ENCODE measurements at regions not wholly inside any gene's neighbourhood (a gene's known extent, or its start where the extent isn't known, plus 50 kb on each side); places are given as distances from the start of the nearest gene placed in this dataset.

GRCh38 chr14:101066826-101067510, 163.4 kb upstream of the RTL1 start:
- DNase-seq (ENCODE audit: low read depth): no peak

DNA sequence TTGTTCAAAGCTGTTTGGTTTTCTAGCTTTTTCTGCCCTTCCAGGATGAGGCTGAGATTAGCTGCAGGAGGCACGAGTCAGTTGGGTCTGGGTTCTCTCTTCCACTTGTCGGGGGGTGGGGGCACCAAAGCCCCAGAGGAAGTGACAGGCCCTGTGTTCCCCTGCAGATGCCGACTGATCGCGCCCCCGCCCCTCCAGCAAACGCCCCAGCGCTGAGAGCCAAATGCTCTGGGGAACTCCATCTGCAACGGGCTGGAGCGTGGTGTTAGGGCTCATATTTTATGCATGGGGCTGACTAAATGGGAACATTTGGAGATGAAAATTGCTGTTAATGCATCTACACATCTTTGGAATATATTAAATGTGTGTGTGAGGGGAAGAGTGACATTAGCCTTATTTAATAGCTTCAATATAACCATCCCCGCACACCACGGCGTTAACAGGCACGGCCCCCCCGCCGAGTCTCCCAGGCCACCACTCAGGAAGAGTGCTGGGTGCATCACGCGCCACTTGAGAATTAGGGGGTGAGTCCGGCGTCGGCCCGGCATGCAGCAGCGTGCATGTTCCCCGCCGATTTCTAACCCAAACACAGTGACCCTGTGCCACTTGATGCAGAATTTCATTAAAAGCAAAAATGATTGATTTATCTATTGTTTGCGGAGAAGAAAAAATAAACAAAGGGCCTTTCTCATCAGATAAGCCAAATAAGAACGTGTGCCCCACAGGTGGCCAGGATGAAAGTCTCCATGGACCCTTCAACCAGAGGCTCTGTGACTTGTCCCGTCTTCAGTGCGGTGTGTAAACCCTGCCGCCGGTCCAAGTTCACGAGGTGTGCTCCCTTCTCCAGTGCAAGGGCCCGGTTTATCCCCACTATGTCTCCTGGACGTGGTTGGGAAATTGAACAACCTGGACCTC, 165.0 kb upstream of the RTL1 start:
- no peak for DNase-seq (ENCODE audit: low read depth)

DNA sequence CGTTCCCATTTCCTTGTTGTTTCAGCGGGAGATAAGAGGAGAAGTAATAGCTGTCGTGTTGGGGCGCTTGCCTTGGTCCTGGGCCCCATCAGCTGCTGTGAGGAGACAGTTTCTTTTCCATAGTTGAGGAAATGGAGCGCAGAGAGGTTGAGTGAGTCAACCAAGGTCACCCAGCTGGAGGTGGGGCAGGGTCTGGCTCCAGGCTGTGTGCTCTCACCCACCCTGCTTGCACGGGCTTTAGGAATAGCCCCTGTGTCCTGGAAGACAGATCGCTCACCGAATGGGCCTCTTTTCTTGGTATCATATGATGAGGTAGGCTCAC, 165.7 kb upstream of the RTL1 start:
- no peak for DNase-seq (ENCODE audit: low read depth)

- DNase-seq (ENCODE audit: low read depth): no peak
Observed at GRCh38 chr14:101069666-101070362, 166.3 kb upstream of the RTL1 start.

DNA sequence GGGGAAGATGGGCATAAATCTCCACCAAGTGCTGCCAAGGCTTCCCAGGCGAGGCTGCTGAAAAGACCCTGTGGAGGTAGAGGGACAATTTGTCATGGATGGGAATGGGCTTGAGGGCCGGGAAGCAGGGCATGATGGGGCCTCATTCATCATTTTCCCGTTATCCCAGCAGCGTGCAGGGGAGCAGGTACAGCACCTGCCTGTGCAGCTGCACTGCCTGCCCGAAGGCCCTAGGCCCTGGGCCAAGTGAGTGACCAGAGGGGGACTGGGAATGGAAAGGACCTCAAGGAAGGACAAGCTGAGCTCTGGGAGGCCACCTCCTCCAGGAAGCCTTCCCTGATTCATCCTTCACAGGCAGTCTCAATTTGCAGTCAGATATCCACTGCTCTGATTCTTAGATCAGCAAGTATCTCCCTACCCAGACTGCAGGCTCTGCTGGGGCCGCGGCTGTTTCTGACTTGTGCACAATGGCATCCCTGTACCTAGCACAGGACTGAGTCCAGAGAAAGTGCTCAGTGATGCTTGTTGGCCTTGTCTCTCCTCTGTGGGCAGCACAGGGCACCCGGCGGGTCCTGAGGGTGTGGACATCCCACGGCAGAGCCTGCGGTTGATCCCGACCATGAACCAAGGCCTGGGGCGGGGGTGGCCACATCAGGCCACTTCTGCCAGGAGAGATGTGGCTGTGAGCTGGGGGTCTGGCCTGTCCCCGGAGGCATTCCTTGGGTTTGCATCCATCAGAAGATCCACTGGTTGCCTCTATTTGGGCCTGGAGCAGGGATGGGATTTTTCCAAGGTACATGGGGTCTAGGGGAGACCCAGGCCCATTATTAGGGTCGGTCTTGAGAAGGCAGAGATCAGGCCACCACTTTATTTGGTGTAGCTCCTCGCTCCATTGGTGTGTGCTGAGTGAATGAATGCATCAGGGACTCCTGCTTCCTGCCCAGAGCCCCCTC, 167.3 kb upstream of the RTL1 start:
- no peak for DNase-seq (ENCODE audit: low read depth)

GRCh38 chr14:101071493-101071906, 168.0 kb upstream of the RTL1 start:
- no peak for DNase-seq (ENCODE audit: low read depth)

DNA sequence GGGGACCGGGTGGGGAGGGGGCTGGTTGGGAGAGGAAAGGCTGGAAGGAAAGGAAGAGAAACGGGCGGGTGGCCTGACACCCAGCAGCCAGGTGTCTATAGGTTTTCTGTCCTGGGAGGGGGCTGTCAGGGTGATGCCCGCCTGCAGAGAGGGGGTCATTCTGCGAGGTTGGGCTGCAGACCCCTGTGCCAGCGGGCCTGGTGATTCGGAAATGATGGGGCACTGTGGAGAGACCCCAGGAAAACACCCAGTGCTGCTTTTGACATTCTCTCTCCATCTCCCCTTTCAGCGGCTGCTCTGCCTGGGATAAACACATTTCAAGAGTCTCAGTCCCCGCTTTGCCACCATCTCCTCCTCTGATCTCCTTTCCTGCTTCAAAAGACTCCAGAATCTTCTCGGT, 168.5 kb upstream of the RTL1 start:
- no peak for DNase-seq (ENCODE audit: low read depth)

DNA sequence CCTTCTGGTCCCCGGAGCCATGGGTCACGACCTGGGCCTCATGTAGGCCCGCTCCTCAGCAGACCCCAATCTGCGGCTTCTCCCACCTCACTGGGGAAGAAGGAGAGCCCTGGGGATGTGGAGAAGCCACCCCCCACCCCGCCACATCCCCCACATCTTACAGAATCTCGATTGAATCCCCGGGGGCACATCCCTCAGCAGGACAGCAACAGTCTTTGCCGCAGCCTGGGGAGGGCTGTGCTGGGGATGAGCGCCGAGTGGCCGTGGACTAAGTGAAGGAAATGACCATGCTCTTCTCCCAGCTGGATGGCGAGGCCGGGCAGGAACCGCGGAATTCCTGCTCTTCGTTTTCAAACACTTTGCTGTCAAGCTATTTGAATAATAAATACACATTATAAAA, 169.0 kb upstream of the RTL1 start:
- DNase-seq (ENCODE audit: low read depth): no peak

- DNase-seq (ENCODE audit: low read depth): peak; percentile 77
Observed at GRCh38 chr14:101072945-101073597, 169.5 kb upstream of the RTL1 start.

DNA sequence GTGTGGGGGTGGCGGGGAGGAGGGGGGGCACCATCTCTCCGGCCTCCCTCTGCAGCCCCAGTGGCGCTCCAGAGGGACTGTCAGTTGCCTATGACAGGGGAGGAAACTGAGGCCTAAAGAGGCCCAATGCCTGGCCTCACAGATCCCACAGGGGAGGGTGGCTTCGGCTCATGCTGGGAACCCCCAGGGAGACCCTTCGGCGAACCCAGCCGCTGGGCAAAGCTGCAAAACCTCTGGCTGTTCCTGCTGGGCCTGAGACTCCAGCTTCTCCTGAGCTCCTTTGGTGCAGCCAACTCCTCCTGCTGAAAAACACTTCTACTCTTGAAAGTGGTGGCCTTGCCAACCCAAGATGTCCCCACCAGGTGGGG, 170.1 kb upstream of the RTL1 start:
- no peak for DNase-seq (ENCODE audit: low read depth)

- no peak for DNase-seq (ENCODE audit: low read depth)
Observed at GRCh38 chr14:101074196-101075024, 170.9 kb upstream of the RTL1 start.

GRCh38 chr14:101075025-101075800, 171.7 kb upstream of the RTL1 start:
- DNase-seq (ENCODE audit: low read depth): no peak

DNA sequence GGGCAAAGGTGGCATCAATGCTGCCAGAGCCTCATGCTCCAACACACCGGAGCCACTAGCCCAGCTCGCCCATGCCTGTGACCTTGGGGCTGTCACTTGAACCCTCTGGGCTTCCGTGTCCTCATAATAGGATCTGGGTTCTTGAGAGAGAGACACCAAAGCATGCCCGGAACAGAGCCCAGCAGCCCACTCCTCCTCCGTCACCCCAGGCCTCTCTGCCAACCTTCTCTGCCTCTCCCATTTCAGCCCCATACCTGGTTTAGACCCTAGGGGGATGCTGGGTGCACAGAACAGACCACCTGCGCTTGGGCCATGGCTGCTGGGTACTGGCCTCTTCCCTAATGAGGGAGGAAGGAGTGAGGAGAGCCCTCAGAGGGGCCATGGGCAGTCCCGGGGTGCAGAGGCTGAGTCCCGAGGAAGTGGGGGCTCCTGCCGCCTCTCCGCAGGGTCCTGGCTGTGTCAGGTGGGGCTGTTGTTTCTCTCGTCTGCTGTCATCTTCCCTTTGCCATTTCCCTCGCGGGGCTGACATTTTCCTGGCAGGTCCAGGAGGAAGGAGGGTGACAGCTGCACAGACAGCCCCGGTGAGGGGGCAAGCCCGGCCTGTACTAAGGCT, 172.4 kb upstream of the RTL1 start:
- DNase-seq (ENCODE audit: low read depth): no peak

DNA sequence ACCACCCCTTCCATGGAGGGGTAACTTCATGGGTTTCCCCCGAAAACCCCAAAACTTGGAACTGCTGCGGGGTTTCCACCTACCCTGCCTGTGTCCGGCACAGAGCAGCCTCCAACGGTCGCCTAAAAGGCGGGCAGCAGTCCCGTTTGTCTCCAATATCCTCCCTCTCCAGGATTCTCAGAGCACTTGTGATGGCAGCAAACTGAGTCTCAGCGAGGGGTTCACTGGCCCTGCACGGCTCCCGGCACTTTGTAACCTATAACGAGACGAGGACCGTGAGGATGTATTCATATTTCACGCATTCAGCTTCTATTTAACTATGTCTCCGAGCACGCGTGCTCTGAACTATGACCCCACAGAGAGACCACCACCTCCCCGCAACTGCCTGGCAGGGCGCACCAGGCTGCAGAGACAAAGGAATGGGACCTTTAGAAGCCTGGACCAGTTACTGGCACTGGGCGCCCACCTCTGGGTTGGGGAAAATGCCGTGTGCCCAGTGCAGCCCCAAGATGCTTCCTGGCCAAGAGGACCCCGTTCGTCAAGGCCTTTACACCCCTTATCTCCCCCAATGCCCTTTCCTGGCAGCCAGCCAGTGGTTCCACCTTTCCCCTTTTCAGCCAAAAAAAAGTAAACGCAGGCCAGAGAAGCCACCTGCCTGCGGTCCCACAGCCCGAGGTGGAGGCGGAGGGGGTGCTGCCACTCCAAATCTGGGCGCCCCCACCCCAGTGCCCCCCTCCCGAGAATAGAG, 173.1 kb upstream of the RTL1 start:
- no peak for DNase-seq (ENCODE audit: low read depth)

- DNase-seq (ENCODE audit: low read depth): no peak
Observed at GRCh38 chr14:101077481-101078074, 174.1 kb upstream of the RTL1 start.

DNA sequence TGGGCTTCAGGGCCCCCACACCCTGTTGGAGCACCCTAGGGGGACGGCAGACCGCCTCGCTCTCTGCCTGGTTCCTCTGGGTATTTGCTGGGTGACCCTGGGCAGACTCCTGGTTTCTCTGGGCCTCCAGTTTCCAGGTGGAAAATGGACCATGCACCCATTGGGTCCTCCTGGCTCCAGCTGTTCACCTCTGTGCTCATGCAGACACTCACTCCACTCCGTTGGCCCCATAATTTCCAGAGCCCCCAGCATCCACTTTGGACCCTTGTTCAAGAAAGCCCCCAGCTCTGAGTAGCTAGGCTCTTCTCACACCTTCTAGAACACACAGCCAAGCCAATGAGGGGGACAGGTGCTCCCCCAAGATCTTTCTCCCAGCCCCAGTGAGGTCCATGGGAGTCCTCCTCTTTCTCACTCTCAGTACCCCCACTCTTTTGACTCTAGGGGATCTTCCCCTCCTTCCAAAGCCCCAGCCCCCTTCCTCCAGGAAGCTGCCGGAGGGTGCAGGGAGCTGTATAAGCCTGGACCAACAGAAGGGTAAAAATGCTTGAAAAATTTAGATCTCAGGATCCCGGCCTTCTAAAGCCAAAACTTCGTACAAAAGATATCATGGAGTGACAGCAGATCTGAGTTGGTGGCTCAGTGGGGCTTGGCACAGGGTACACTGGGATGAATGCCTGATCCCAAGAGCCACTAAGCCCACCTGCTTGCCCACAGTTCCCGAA, 174.8 kb upstream of the RTL1 start:
- no peak for DNase-seq (ENCODE audit: low read depth)

GRCh38 chr14:101078892-101079221, 175.3 kb upstream of the RTL1 start:
- no peak for DNase-seq (ENCODE audit: low read depth)
